ENCODE measurements at regions not wholly inside any gene's neighbourhood (a gene's known extent, or its start where the extent isn't known, plus 50 kb on each side); places are given as distances from the start of the nearest gene placed in this dataset.

- H3K4me3 ChIP-seq (ENCODE audit: low read length), result no peak overlapping the region
- H3K36me3 ChIP-seq (ENCODE audit: insufficient read depth, low read length), result no peaks in the 10 kb centered on the region
- no peaks in the 10 kb centered on the region for H3K79me2 ChIP-seq (replicated peaks; ENCODE audit: insufficient read depth, low read length)
- no peak overlapping the region for H3K4me2 ChIP-seq (ENCODE audit: low read length)
- H3F3A ChIP-seq (ENCODE audit: insufficient read depth, low read length, poor library complexity, severe bottlenecking), result no peaks in the 10 kb centered on the region
- H3K27ac ChIP-seq (ENCODE audit: low read length), result no peak overlapping the region
- H3K9me3 ChIP-seq (ENCODE audit: low read length), result no peaks in the 10 kb centered on the region
- no peaks in the 10 kb centered on the region for H3K27me3 ChIP-seq (ENCODE audit: insufficient read depth, low read depth, low read length)
- H3K9me2 ChIP-seq (ENCODE audit: insufficient read depth, low read length), result no peaks in the 10 kb centered on the region
- no peaks in the 10 kb centered on the region for H4K20me1 ChIP-seq (ENCODE audit: insufficient read depth)
- H3K9ac ChIP-seq (ENCODE audit: low read length), result no peak overlapping the region
- TF ChIP-seq EZH2 (IDR thresholded peaks at IDR 0.05; ENCODE audit: borderline replicate concordance, insufficient read depth, low read length, poor library complexity, severe bottlenecking) (no peak), EP300 (conservative IDR thresholded peaks at IDR 0.05; ENCODE audit: poor library complexity, severe bottlenecking) (no peak), MXI1 (conservative IDR thresholded peaks at IDR 0.05; ENCODE audit: poor library complexity, severe bottlenecking) (no peak), REST (IDR thresholded peaks at IDR 0.05; ENCODE audit: borderline replicate concordance) (no peak), TAF1 (IDR thresholded peaks at IDR 0.05; ENCODE audit: low read depth) (no peak), RAD21 (conservative IDR thresholded peaks at IDR 0.05) (no peak), POLR2AphosphoS5 (IDR thresholded peaks at IDR 0.05) (no peak), SMC3 (conservative IDR thresholded peaks at IDR 0.05; ENCODE audit: poor library complexity) (no peak), CTCF (IDR thresholded peaks at IDR 0.05; ENCODE audit: poor library complexity, severe bottlenecking) (no peak)
- H2AFZ ChIP-seq (ENCODE audit: low read depth, low read length), result no peak overlapping the region
Measured at GRCh38 chr9:106339882-106340281, 523.1 kb upstream of the ZNF462 start.

- no peaks in the 10 kb centered on the region for H3K79me2 ChIP-seq (replicated peaks; ENCODE audit: insufficient read depth, low read length)
- no peaks in the 10 kb centered on the region for H3K27me3 ChIP-seq (ENCODE audit: insufficient read depth, low read depth, low read length)
- no peak overlapping the region for H3K27ac ChIP-seq (ENCODE audit: low read length)
- no peak overlapping the region for H3K9ac ChIP-seq (ENCODE audit: low read length)
- H3K9me3 ChIP-seq (ENCODE audit: low read length), result no peaks in the 10 kb centered on the region
- no peaks in the 10 kb centered on the region for H3K36me3 ChIP-seq (ENCODE audit: insufficient read depth, low read length)
- H4K20me1 ChIP-seq (ENCODE audit: insufficient read depth), result no peaks in the 10 kb centered on the region
- H2AFZ ChIP-seq (ENCODE audit: low read depth, low read length), result no peak overlapping the region
- no peak overlapping the region for H3K4me2 ChIP-seq (ENCODE audit: low read length)
- no peak overlapping the region for H3K4me3 ChIP-seq (ENCODE audit: low read length)
- H3F3A ChIP-seq (ENCODE audit: insufficient read depth, low read length, poor library complexity, severe bottlenecking), result no peaks in the 10 kb centered on the region
- TF ChIP-seq RAD21 (conservative IDR thresholded peaks at IDR 0.05), result no peak
- no peak for TF ChIP-seq REST (IDR thresholded peaks at IDR 0.05; ENCODE audit: borderline replicate concordance)
- no peak for TF ChIP-seq MXI1 (conservative IDR thresholded peaks at IDR 0.05; ENCODE audit: poor library complexity, severe bottlenecking)
- TF ChIP-seq POLR2AphosphoS5 (IDR thresholded peaks at IDR 0.05), result no peak
- no peaks in the 10 kb centered on the region for H3K9me2 ChIP-seq (ENCODE audit: insufficient read depth, low read length)
Measured at GRCh38 chr9:106350777-106351176, 512.2 kb upstream of the ZNF462 start.

Measured in neural cell (in vitro differentiated cells).